ENCODE measurements at regions not wholly inside any gene's neighbourhood (a gene's known extent, or its start where the extent isn't known, plus 50 kb on each side); places are given as distances from the start of the nearest gene placed in this dataset.

DNA sequence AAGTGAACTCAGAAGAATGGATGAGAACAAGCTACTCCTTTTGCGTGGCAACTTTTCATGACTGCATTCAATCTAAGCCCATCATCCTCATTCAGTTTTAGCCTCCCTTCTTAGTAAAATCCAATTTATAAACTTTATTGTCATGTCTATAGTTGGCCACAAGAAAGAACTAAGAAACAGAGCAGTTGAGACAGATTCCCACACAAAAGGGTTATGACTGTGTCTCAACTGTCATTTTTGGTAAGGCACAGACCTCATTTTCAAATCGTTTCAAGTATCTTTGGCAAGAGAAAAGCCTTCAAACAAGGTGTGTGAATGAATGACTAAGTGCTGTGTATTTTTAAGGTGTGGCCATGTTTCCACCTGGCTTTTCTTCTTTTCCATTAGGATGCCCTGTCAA lies 84.2 kb upstream of the CREB5 start:
- no peak overlapping the region for H2AFZ ChIP-seq (ENCODE audit: low read length)

DNA sequence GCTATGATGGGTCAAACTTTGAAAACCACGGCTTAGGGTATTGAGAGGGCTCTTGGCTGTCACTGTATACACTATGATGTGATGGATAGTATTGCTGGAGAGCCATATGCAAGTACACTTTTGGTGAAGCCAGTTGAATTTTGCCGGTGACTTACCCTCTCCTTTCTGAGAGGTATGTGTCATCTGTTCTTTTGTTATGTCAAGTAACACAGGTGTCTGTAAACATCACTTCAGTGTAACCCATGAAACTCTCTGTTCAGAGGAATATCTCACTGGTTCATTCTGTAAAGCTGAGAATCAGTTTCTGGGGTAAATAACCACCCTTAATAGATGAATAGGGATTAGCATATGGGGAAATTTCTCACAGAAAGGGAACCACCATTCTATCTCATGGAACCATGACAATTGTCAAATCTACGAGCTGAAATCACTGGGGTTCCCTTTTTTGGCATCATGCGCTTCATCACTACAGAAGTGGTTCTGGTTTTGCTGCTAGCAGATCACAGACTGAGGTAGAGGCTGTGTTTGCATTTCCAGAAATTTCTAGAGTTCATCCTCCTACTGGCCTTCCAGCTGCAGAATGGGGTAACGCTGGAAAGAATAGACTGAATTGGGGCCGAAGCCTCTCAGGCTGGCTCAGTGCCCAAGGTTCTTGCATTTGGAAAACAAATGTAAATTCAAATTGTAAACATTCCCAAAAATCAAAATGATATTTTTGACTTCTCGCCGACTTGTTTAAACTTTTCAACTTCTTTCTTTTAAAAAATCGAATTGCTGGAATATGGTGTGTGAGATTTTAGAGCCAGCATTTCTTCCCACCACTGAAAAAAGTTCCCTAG lies 83.3 kb upstream of the CREB5 start:
- Histone ChIP-seq H3K4me3 (ENCODE audit: insufficient read depth, low read length) (no peak overlapping the region), H3K9me3 (ENCODE audit: low read depth, low read length) (no peaks in the 10 kb centered on the region), H4K20me1 (ENCODE audit: insufficient read depth, low read length) (no peaks in the 10 kb centered on the region), H3K27me3 (ENCODE audit: insufficient read depth, low read length) (peaks cover 3% of the 10 kb centered on the region), H3K4me1 (ENCODE audit: insufficient read depth, low read length) (peaks cover 3% of the 10 kb centered on the region), H3K36me3 (ENCODE audit: insufficient read depth, low read length) (no peaks in the 10 kb centered on the region), H3K4me2 (ENCODE audit: insufficient read depth, low read length) (no peak overlapping the region), H3K27ac (ENCODE audit: low read depth, low read length) (no peak overlapping the region), H3K79me2 (ENCODE audit: insufficient read depth, low read length) (no peaks in the 10 kb centered on the region), H2AFZ (ENCODE audit: low read length) (no peak overlapping the region)
- no peak for DNase-seq (ENCODE audit: insufficient read length, low spot score, missing footprints)
- TF ChIP-seq, protein P1, sequence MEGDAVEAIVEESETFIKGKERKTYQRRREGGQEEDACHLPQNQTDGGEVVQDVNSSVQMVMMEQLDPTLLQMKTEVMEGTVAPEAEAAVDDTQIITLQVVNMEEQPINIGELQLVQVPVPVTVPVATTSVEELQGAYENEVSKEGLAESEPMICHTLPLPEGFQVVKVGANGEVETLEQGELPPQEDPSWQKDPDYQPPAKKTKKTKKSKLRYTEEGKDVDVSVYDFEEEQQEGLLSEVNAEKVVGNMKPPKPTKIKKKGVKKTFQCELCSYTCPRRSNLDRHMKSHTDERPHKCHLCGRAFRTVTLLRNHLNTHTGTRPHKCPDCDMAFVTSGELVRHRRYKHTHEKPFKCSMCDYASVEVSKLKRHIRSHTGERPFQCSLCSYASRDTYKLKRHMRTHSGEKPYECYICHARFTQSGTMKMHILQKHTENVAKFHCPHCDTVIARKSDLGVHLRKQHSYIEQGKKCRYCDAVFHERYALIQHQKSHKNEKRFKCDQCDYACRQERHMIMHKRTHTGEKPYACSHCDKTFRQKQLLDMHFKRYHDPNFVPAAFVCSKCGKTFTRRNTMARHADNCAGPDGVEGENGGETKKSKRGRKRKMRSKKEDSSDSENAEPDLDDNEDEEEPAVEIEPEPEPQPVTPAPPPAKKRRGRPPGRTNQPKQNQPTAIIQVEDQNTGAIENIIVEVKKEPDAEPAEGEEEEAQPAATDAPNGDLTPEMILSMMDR (IDR thresholded peaks at IDR 0.05; ENCODE audit: extremely low read depth, low read depth, low read length), result no peak

More for the DNA sequence above, 84.2 kb upstream of the CREB5 start:
- no peaks in the 10 kb centered on the region for H3K36me3 ChIP-seq (ENCODE audit: insufficient read depth, low read length)
- peaks cover 3% of the 10 kb centered on the region for H3K27me3 ChIP-seq (ENCODE audit: insufficient read depth, low read length)
- H3K4me3 ChIP-seq (ENCODE audit: insufficient read depth, low read length), result no peak overlapping the region
- TF ChIP-seq, protein P1 (IDR thresholded peaks at IDR 0.05; ENCODE audit: extremely low read depth, low read depth, low read length), result no peak
- H3K27ac ChIP-seq (ENCODE audit: low read depth, low read length), result no peak overlapping the region
- no peaks in the 10 kb centered on the region for H3K79me2 ChIP-seq (ENCODE audit: insufficient read depth, low read length)
- no peaks in the 10 kb centered on the region for H4K20me1 ChIP-seq (ENCODE audit: insufficient read depth, low read length)
- no peak for DNase-seq (ENCODE audit: insufficient read length, low spot score, missing footprints)
- peaks cover 3% of the 10 kb centered on the region for H3K4me1 ChIP-seq (ENCODE audit: insufficient read depth, low read length)
- no peaks in the 10 kb centered on the region for H3K9me3 ChIP-seq (ENCODE audit: low read depth, low read length)
- no peak overlapping the region for H3K4me2 ChIP-seq (ENCODE audit: insufficient read depth, low read length)

DNA sequence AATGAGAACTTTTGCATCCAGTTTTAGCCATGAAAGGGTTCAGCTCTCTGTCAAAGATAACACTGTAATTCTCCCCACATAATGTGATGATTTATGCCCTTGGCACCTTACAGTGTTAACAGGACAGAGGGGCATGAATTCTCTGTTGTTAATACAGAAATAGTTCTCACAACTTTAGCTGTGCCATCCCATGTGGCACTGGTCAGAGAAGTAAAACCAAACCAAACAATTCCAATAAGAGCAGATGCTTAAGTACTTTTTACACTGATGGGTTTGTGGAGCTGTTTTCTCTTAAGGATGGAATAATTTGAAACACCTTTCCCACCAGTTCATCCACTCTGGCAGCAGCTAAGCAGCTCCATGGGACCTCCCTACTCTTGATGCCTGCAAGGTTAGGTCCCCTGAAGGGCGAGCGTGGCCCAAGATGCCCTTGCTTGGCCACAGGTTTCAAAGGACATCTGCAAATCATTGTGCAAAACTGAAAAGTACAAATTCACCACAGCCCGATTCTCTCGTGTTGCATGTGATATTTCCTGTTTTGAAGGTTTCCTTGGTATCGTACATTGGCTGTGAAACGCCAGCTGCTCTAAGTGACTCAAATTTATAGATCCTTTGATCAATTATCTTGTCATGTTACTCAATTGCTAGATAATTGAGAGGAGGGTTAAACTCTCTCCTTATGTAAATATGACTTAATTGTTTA lies 82.5 kb upstream of the CREB5 start:
- H3K4me1 ChIP-seq (ENCODE audit: insufficient read depth, low read length), result peaks cover 3% of the 10 kb centered on the region
- no peak for DNase-seq (ENCODE audit: insufficient read length, low spot score, missing footprints)
- H3K36me3 ChIP-seq (ENCODE audit: insufficient read depth, low read length), result no peaks in the 10 kb centered on the region
- no peak overlapping the region for H3K4me3 ChIP-seq (ENCODE audit: insufficient read depth, low read length)
- H3K4me2 ChIP-seq (ENCODE audit: insufficient read depth, low read length), result peak overlapping the region; percentile 28
- H3K9me3 ChIP-seq (ENCODE audit: low read depth, low read length), result no peaks in the 10 kb centered on the region
- H3K79me2 ChIP-seq (ENCODE audit: insufficient read depth, low read length), result no peaks in the 10 kb centered on the region
- H2AFZ ChIP-seq (ENCODE audit: low read length), result peak overlapping the region; percentile 28
- H3K27me3 ChIP-seq (ENCODE audit: insufficient read depth, low read length), result peaks cover 3% of the 10 kb centered on the region
- no peak overlapping the region for H3K27ac ChIP-seq (ENCODE audit: low read depth, low read length)
- TF ChIP-seq, protein P1 (IDR thresholded peaks at IDR 0.05; ENCODE audit: extremely low read depth, low read depth, low read length), result no peak
- no peaks in the 10 kb centered on the region for H4K20me1 ChIP-seq (ENCODE audit: insufficient read depth, low read length)
